Retinal pigment epithelial cell (primary cell): ENCODE measurements at regions not wholly inside any gene's neighbourhood (a gene's known extent, or its start where the extent isn't known, plus 50 kb on each side); places are given as distances from the start of the nearest gene placed in this dataset.

ENCODE experiments used
- DNase-seq: peaks from one replicate; pipeline ENCODE4 v3.0.0-alpha.2; 2010; ENCODE audit warnings: low read depth
- H3K4me3 ChIP-seq: 2 replicates; pipeline ENCODE4 v1.5.1; 2011; ENCODE audit warnings: mild to moderate bottlenecking, low read length, control low read depth, moderate library complexity
- CTCF ChIP-seq: conservative IDR thresholded peaks from 2 replicates; pipeline ENCODE4 v1.5.1; 2011; ENCODE audit warnings: low read depth, low read length, control low read depth, inconsistent platforms

GRCh38 chr7:42761486-42761885 is 150.4 kb downstream of the C7orf25 start:
- DNase-seq, result no peak
- H3K4me3 ChIP-seq, result no peak overlapping the region
- TF ChIP-seq CTCF, result no peak

- no peak overlapping the region for H3K4me3 ChIP-seq
- DNase-seq, result no peak
- TF ChIP-seq CTCF, result no peak
Measured at GRCh38 chr7:42758124-42758523, 153.7 kb downstream of the C7orf25 start.

GRCh38 chr7:42756841-42757240 is 155.0 kb downstream of the C7orf25 start:
- no peak overlapping the region for H3K4me3 ChIP-seq
- no peak for DNase-seq
- no peak for TF ChIP-seq CTCF

GRCh38 chr7:42753811-42754363 is 158.0 kb downstream of the C7orf25 start:
- DNase-seq, result no peak
- no peak overlapping the region for H3K4me3 ChIP-seq
- TF ChIP-seq CTCF, result no peak

GRCh38 chr7:42753367-42753766 is 158.5 kb downstream of the C7orf25 start:
- DNase-seq, result no peak
- H3K4me3 ChIP-seq, result no peak overlapping the region

GRCh38 chr7:42750172-42750571 is 161.7 kb downstream of the C7orf25 start:
- no peak overlapping the region for H3K4me3 ChIP-seq
- no peak for TF ChIP-seq CTCF
- no peak for DNase-seq

More at GRCh38 chr7:42753367-42753766, 158.5 kb downstream of the C7orf25 start:
- no peak for TF ChIP-seq CTCF

GRCh38 chr7:42747044-42747443 is 164.8 kb downstream of the C7orf25 start:
- DNase-seq, result no peak

More at GRCh38 chr7:42747044-42747443, 164.8 kb downstream of the C7orf25 start:
- H3K4me3 ChIP-seq, result no peak overlapping the region
- TF ChIP-seq CTCF, result no peak
